ENCODE measurements at regions not wholly inside any gene's neighbourhood (a gene's known extent, or its start where the extent isn't known, plus 50 kb on each side); places are given as distances from the start of the nearest gene placed in this dataset.

- ChIA-PET CTCF (no interaction called here), POLR2A (no interaction called here)
- no peaks in the 10 kb centered on the region for H3K4me1 Mint-ChIP-seq (ENCODE audit: insufficient read depth, unreplicated experiment)
- no peak overlapping the region for H3K4me3 Mint-ChIP-seq (ENCODE audit: unreplicated experiment)
- intact Hi-C loops (cut with micrococcal nuclease) = no loop called here
- DNase-seq (ENCODE audit: unreplicated experiment) = no peak
- no TSS peak for BruUV-seq (replicated peaks)
- H3K9me3 Mint-ChIP-seq (ENCODE audit: unreplicated experiment) = no peaks in the 10 kb centered on the region
- peaks cover 14% of the 10 kb centered on the region for H3K27me3 Mint-ChIP-seq (ENCODE audit: insufficient read depth, unreplicated experiment)
- H3K27ac Mint-ChIP-seq (ENCODE audit: low read depth, unreplicated experiment) = no peak overlapping the region
- no peaks in the 10 kb centered on the region for H3K36me3 Mint-ChIP-seq (ENCODE audit: insufficient read depth, unreplicated experiment)
- no peak for TF ChIP-seq CTCF (IDR thresholded peaks at IDR 0.05; ENCODE audit: unreplicated experiment)
Measured at GRCh38 chr18:30925795-30926194, 116.7 kb downstream of the DSC3 start.

- CTCF ChIA-PET = no interaction called here
- Mint-ChIP-seq H3K9me3 (ENCODE audit: unreplicated experiment) (no peaks in the 10 kb centered on the region), H3K27ac (ENCODE audit: low read depth, unreplicated experiment) (no peak overlapping the region), H3K36me3 (ENCODE audit: insufficient read depth, unreplicated experiment) (no peaks in the 10 kb centered on the region), H3K27me3 (ENCODE audit: insufficient read depth, unreplicated experiment) (peaks cover 18% of the 10 kb centered on the region), H3K4me3 (ENCODE audit: unreplicated experiment) (no peak overlapping the region), H3K4me1 (ENCODE audit: insufficient read depth, unreplicated experiment) (no peaks in the 10 kb centered on the region)
- no peak for DNase-seq (ENCODE audit: unreplicated experiment)
- POLR2A ChIA-PET = interaction anchor here (1.0 kb wide), 1 partner anchor 59 kb away, joined by 3 read pairs; no protein-coding TSS in a partner anchor
- no TSS peak for BruUV-seq (replicated peaks)
- TF ChIP-seq CTCF (IDR thresholded peaks at IDR 0.05; ENCODE audit: unreplicated experiment) = no peak
- intact Hi-C loops (cut with micrococcal nuclease) = no loop called here
Measured at GRCh38 chr18:30920757-30921156, 121.8 kb downstream of the DSC3 start.

GRCh38 chr18:30920351-30920750, 122.2 kb downstream of the DSC3 start:
- Mint-ChIP-seq H3K4me3 (ENCODE audit: unreplicated experiment) (no peak overlapping the region), H3K27me3 (ENCODE audit: insufficient read depth, unreplicated experiment) (peaks cover 22% of the 10 kb centered on the region), H3K36me3 (ENCODE audit: insufficient read depth, unreplicated experiment) (no peaks in the 10 kb centered on the region), H3K4me1 (ENCODE audit: insufficient read depth, unreplicated experiment) (no peaks in the 10 kb centered on the region), H3K27ac (ENCODE audit: low read depth, unreplicated experiment) (no peak overlapping the region), H3K9me3 (ENCODE audit: unreplicated experiment) (no peaks in the 10 kb centered on the region)
- TF ChIP-seq CTCF (IDR thresholded peaks at IDR 0.05; ENCODE audit: unreplicated experiment) = no peak
- DNase-seq (ENCODE audit: unreplicated experiment) = no peak
- POLR2A ChIA-PET = interaction anchor here (1.0 kb wide), 1 partner anchor 60 kb away, joined by 3 read pairs; no protein-coding TSS in a partner anchor
- BruUV-seq (replicated peaks) = no TSS peak
- intact Hi-C loops (cut with micrococcal nuclease) = no loop called here
- CTCF ChIA-PET = no interaction called here

GRCh38 chr18:30917651-30918050, 124.9 kb downstream of the DSC3 start:
- no peaks in the 10 kb centered on the region for H3K9me3 Mint-ChIP-seq (ENCODE audit: unreplicated experiment)
- H3K36me3 Mint-ChIP-seq (ENCODE audit: insufficient read depth, unreplicated experiment) = no peaks in the 10 kb centered on the region
- H3K4me3 Mint-ChIP-seq (ENCODE audit: unreplicated experiment) = no peak overlapping the region
- POLR2A ChIA-PET = interaction anchor here (0.6 kb wide), 1 partner anchor 56 kb away, joined by 3 read pairs; no protein-coding TSS in a partner anchor
- no peak for TF ChIP-seq CTCF (IDR thresholded peaks at IDR 0.05; ENCODE audit: unreplicated experiment)
- DNase-seq (ENCODE audit: unreplicated experiment) = no peak
- intact Hi-C loops (cut with micrococcal nuclease) = no loop called here
- no peak overlapping the region for H3K27ac Mint-ChIP-seq (ENCODE audit: low read depth, unreplicated experiment)
- no peaks in the 10 kb centered on the region for H3K4me1 Mint-ChIP-seq (ENCODE audit: insufficient read depth, unreplicated experiment)
- CTCF ChIA-PET = interaction anchor here (0.6 kb wide), 1 partner anchor 14 kb away, joined by 3 read pairs; no protein-coding TSS in a partner anchor
- BruUV-seq (replicated peaks) = no TSS peak
- H3K27me3 Mint-ChIP-seq (ENCODE audit: insufficient read depth, unreplicated experiment) = peaks cover 21% of the 10 kb centered on the region

All from MCF 10A (cell line).